ENCODE measurements at regions not wholly inside any gene's neighbourhood (a gene's known extent, or its start where the extent isn't known, plus 50 kb on each side); places are given as distances from the start of the nearest gene placed in this dataset.
A peak's percentile ranks its signal among the peaks of the same experiment; 100 is the strongest.
"Not testable (repeated sequence)": the region's sequence is repeated elsewhere in the genome, so short reads cannot be mapped to it uniquely, and the experiment has no call there.

DNA sequence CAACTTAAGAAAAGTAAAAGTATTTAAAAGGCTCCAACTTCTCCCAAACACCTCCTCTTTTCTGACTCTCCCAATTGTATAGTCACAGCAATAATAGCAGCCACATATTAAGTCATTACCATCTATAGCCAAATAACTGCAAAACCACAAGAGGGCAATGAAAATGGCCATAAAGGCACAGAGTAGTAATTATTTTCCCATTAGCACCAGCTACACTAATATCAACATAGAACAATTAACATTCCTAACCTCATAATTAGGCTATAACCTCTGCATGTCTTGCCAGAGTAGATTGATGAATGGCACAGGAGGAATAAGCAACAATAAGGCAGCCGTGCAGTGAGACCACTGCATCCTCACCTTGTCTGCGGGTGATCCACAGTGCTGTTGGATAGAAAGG, 226.4 kb upstream of the SERP2 start:
- DNase-seq (ENCODE audit: insufficient read length, low spot score) (no peak), FAIRE-seq (no peak)

DNA sequence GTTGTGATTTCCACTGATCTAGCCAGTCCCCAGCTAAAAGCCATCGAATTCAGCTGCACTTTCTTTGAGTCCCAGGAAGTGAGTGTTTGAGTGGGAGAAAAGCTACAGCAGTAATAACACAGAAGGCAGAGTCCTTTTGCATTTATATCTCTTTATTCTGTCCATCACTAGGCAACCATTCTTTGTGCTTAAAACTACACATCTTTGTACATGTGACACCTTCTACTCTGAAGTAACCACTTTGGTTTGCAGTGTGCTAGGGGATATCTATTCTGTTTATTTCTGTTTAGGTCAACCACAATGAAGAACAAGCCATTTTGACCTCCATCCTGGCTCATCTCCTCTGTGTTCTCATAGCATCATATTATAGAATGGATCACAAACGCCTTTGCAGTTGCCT, 226.0 kb upstream of the SERP2 start:
- no peak for DNase-seq (ENCODE audit: insufficient read length, low spot score)
- no peak for FAIRE-seq

DNA sequence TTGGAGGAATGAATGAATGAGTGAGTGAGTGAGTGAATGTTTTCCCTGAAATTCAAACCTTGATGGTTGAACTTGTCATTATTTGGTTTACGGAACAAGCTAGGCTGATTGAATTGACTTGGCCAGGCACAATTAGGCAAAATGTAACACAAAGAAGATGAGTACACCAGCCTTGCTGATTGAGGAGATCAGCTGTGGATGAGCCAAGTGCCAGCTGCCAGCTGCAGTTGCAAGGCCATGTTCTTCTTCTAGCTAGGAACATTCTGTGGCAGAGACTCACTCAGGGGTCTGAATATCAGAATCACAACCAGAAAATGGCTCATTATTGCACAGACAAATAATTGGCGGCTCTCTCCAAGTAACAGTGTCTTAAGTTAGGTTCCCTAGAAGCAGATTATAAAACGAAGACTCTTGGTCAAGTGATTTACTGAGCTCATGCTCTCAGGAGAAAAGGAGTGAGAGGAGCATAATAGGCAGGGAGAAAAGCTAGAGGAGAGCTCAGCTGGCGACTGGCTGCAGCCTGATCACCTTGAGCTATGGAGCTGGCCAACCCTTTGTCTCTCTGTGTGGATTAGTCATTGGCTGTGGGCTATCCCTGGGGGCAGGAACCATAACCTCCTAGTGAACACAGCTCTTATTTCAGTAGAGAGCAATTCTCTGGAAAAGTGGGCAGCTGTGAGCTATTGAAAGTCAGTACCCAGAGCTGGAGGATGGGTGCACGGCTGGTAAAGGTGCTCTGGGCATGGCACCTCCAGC, 225.3 kb upstream of the SERP2 start:
- DNase-seq (ENCODE audit: insufficient read length, low spot score) = no peak
- no peak for FAIRE-seq

DNA sequence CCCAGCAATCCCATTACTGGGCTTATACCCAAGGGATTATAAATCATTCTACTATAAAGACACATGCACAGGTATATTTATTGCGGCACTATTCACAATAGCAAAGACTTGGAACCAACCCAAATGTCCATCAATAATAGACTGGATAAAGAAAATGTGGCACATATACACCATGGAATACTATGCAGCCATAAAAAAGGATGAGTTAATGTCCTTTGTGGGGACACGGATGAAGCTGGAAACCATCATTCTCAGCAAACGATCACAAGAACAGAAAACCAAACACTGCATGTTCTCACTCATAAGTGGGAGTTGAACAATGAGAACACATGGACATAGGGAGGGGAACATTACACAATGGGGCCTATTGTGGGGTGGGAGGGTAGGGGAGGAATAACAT, 224.4 kb upstream of the SERP2 start:
- DNase-seq (ENCODE audit: insufficient read length, low spot score); FAIRE-seq: not testable (repeated sequence)

DNA sequence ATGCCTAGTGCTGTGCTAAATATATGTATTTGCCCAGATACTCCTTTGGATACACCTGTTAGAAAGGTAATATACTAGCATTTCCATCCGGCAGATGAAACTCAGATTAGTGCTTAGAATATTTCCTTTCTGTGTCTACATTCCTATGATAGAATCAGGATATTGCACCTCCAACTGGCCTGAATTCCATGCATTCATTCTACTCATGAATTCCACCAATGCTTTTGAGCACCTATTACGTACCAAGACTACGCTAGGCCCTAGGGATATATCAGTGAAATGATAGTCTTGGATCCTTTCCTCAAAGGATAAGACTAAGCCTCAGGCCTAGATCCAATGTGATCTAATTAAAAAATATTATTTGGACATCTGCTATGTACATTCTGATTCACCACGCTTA, 223.8 kb upstream of the SERP2 start:
- DNase-seq (ENCODE audit: insufficient read length, low spot score) (no peak), FAIRE-seq (no peak)

DNA sequence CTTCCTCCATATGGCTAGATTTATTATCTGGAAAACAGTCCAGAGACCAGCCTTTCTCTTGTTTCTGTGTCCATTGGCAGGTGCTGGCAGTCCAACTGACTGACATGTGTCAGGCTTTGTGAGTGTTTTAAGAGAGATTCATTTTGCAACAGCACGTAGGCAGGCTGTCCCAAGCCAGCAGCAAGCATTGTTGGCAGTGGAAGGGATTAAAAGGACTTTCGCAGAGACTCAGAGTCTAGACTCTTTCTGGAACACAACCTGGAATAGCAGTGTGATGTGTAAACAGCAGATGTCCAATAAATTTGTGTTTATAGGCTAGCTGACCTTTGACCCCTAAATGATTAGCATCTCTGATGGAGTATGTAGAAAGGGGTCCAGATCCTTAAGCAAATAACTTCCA, 222.2 kb upstream of the SERP2 start:
- DNase-seq (ENCODE audit: insufficient read length, low spot score) (no peak), FAIRE-seq (no peak)

DNA sequence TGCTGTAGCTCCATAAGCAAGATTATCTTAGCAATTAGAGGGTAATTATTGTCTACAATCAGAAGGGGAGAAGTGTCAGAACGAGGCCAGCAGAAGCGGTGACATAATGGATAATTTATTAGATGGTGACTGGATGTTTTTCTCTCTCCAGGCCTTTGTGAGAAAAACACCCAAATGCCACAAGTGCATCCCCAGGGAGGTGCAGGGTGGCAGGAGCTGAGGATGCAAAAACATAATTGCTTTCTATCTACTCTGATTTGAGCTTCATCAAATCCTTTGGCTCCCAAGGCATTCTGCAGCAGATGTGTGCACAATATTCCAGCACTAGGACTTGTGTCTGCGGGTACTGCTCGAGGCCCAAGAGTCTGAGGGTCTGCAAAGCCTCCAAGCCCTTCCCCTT, 220.1 kb upstream of the SERP2 start:
- DNase-seq (ENCODE audit: insufficient read length, low spot score) (no peak), FAIRE-seq (no peak)

DNA sequence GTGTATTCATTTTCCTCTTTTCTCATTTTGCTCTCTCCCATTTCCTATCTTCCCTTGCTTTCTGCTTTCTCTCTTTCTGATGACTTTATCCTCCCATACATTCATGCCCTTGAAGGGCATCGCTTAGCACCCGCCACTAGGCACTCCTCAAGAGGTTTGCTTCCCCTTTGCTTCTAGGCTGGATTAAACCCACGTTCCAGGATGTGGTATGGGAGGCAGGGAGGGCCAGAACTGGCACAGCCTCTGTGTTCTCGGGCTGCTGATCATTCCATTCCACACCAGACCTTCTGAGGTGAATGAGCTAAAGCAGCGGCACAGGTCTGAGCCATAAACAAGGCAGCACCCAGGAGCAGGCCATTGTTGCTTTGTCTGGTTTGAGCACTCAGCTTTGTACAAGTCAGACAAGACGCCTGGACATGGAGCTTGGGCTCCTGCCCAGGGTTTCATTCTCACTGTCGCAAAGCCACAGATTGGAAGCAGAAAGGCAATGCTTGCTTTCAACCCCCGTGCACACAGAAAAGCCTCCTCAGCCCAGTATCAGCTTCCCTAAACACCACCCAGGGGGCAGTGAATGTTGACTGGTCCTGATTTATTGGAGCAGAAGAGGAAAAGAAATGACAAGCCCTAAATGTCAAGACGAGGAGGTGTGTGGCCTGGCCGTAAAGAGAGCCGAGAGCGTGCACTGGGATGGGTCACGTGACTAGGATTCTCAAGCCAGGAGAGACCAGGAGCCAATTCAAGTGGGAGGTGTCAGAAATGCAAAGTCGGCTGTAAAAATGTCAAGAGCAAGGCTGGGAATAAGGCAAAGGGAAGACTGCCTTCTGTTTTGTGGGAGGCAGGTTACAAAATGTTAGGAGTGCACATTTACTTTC, 218.0 kb upstream of the SERP2 start:
- no peak for DNase-seq (ENCODE audit: insufficient read length, low spot score)
- no peak for FAIRE-seq

DNA sequence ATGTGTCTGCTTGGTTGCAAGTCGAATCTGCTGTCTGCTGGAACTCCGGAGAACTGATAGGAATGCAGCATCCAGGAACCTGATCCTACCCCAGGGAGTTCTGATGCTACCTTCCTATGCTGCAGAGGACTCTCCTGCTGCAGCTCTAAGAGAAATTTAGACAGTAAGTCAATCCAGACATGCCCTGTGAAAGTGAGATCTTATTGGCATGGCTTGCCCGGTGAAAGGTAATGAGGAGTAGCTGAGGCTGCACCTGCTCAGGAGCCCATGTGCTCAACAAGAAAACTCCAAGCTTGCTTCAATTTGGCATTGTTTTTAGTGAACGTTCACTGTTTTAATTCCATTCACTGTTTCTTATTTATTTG, 217.3 kb upstream of the SERP2 start:
- FAIRE-seq (no peak), DNase-seq (ENCODE audit: insufficient read length, low spot score) (no peak)

DNA sequence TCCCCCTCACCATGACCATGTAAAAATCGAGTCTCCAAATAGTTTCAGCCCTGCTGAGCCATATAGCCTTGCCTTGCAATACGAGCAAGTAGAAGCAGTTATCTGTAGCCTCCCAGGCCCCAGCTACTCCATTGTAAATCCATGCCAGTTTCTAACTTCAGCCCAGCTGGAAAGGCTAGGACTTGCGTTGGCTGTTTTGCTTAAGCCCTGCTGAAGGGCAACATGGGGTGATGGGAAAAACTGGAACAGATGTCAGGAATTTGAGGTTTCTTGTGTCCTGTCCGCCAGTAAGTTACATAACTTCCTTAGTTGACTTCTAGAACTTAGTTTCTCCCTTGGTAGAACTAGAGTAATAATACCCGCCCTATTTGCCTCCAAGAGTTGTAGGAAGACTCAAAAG, 216.0 kb upstream of the SERP2 start:
- DNase-seq (ENCODE audit: insufficient read length, low spot score) (no peak), FAIRE-seq (no peak)

DNA sequence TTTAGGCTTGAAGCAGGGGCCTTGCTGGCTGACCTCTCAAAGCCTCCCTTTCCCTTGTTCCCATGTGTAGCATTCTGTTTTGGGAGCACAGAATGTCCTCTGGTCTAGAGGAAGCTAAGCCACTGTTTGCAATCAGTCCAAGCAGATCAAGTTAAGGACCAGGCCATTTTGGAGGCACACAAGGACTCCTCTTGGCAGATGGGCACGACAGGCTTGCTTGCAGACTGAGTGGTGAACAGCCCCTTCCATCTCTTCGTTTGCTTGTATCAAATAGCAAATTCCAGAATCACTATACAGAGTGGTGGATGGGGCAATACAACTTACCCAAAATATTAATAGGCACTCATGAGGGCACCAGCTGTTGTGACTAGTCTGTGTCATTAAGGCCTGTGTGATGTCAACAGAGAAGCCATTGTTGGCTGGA, 215.5 kb upstream of the SERP2 start:
- no peak for FAIRE-seq

DNA sequence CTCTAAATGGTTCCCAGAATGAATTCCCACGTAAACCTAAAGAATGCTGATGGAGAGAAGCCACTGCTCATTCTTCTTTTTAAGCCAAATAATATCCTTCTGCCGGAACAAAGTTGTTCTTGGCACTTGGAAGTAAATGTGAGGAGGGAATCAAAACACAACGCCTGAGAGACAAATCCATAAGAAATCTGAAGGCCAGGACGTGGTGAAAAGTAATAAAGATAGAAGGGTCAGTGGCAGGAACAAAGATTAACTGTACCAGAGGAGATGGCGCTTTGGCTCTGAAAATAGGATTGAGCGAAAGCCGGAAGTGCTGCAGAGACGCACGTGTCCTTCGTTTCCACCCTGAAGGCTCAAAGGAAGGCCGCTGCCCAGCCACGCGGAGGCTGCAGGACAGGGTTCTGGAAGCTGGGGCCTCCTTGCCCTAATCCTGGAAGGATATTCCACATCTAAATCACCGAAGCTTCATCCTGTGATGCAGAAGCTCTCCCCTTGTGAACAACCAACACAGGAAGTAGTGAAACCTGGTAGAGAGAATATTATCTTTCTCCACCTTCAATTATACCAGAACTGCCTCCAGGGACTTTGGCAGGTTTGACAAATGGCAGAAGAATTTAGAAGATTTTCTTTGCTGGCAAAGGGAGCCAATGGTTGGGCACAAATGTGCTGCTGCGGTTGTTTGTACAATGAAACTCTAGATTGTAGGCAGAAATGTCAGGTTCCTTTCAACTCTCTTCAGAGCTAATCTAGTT, 214.6 kb upstream of the SERP2 start:
- FAIRE-seq = no peak
- no peak for DNase-seq (ENCODE audit: insufficient read length, low spot score)

More for the DNA sequence above, 215.5 kb upstream of the SERP2 start:
- DNase-seq (ENCODE audit: insufficient read length, low spot score) = no peak

DNA sequence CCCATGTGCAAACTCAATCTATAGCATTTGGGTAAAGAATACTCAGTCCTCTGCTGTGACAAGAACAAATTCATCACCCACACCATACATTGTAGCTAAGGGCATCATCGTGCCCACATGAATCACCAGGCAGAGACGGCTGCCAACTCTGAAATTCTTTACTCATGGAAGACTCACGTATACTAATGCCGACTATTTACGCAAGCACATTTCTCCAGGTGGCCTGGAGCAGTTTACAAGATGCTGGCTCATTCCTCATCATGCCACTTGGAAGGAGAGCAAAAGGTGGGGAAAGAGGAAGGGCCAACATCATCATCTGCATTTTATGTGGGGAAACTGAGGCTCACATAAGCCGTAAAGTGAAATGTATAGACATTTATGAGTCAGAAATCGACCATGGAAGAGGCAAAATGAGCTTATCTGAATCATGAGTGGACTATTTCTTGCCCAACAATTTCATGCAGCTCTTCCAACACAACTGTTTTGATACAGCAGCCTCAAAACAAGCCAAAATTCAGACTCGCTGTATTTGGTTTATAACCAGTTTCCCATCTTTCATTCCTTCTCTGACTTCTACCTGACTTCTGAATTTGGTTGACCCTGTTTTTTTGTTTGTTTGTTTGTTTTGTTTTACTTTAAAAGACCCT, 213.9 kb upstream of the SERP2 start:
- no peak for FAIRE-seq

DNA sequence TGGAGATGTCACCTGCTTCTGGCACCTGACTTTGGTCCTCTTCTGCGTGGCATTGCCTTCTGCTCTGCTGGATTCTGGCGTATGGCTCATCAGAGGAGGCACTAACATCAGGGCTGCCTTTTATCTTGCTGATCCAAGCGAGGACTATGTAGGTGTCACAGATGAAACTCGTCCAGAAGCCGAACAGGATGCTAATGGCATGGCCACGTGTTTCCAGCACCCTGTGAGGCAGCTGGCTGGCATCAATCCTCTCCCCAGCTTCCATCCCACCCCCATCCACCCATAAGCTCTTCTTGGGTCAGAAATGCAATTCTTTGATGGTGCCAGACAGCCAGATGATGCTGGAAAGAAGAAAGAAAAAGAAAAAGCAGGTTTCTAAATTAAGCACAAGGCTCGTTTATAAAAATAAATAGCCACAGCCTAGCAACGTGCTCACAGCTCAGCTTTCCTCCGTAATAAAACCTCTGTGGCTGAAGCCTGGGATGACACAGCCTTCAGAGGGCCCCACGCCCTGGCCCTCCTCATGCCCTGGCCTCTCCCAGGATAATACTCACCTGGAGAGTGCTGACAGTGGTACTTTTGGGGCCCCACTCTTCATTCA, 212.9 kb upstream of the SERP2 start:
- FAIRE-seq (no peak), DNase-seq (ENCODE audit: insufficient read length, low spot score) (no peak)

More for the DNA sequence above, 213.9 kb upstream of the SERP2 start:
- DNase-seq (ENCODE audit: insufficient read length, low spot score) = peak; percentile 9

DNA sequence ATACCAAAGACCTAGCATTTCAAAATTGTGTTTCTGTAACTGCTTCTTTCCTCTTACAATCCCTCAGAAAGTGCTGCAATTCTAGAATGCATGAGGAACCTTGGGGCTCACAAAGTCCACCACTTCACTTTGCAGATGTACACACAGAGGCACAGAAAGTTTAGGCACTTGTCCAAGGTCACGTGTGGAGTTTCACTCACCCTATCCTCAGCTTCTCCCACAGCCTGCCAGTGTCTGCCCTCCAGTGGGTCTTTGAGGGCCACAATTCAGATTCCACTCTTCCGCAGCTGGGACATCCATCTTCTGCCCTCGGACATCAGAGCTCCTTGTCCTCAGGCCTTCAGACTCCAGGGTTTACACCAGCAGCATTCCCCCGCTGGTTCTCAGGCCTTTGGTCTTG, 210.5 kb upstream of the SERP2 start:
- DNase-seq (ENCODE audit: insufficient read length, low spot score) (no peak), FAIRE-seq (no peak)

DNA sequence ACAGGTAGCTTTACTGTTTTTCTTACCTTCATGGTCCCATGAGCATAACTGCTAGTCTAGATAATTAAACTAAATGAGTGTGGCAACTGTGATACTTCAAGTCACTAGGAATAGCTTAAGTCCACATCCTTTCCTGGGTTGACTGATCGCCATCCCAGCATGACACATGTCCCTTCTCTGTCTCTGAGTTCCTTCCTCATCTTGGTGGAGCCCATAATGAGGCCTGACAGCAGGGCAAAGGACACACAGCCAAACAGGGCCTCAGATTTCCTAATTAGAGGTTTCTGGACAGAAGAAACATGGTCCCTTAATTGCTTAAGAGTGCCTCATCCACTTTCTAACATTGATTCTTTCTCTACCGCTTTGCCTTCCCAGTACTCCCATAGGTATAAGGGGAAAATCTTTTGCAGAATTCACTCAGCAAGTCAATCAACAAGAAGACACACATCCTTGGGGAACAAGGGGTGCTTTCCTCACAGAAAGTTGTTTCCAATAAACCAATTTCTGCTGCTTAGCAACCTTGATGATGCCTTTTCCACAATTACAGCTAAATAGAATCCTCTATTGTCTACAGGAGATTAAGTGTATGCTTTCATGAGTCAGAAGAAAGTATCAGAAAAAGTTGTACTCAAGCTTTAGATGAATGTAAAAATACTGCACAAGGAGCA, 208.3 kb upstream of the SERP2 start:
- DNase-seq (ENCODE audit: insufficient read length, low spot score) (no peak), FAIRE-seq (no peak)

DNA sequence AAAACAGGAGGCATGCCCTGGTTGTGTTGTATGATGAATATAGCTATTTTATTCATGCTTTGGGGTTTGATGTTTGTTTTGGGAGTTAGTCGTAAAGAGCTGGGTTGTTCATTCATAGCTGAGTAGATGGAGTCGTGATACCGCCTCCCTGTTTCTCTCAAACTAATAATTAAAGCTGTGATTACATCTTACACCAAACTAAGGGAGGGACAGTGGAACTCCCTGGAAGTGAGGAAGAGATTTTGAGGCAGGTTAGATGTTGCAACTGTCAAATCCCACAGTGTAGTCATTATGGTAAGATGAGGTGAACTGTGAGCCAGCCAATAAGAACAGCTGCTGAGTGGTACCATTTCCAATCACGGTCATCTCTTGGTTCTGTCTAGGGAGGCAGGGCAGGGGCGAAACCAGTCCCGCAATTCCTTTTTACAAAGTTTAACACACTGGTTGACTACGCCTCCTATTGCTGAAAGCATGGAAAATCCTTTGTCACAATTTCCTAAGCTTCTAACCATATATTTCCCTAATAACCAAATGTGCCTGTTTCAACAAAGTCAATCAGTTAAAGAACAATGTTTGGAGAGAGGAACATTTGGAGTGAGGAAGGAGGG, 207.6 kb upstream of the SERP2 start:
- FAIRE-seq = no peak
- no peak for DNase-seq (ENCODE audit: insufficient read length, low spot score)

DNA sequence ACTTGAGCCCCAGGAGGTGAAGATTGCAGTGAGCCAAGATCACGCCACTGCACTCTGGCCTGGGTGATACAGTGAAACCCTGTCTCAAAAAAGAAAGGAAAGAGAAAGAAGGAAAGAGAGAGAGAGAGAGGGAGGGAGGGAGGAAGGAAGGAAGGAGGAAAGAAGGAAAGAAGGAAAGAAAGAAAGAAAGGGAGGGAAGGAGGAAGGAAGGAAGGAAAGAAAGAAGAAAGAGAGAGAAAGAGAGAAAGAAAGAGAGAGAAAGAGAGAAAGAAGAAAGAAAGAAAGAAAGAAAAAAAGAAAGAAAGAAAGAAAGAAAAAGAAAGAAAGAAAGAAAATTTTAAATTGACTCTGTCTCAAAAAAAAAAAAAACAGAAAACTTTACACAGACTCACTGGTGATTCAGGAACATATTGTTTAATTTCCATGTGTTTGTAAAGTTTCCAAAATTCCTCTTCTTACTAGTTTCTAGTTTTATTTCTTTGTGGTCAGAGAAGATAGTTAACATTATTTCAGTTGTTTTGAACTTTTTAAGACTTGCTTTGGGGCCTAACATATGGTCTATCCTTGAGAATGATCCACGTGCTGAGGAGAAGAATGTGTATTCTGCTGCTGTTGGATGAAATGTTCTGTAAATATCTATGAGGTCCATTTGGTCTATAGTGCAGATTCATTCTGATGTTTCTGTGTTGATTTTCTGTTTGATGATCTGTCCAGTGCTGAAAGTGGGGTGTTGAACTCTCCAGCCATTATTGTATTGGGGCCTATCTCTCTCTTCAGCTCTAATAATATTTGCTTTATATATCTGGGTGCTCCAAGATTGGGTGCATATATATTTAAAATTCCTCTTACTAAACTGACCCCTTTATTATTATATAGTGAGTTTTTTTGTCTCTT, 204.4 kb upstream of the SERP2 start:
- DNase-seq (ENCODE audit: insufficient read length, low spot score) (no peak), FAIRE-seq (no peak)

DNA sequence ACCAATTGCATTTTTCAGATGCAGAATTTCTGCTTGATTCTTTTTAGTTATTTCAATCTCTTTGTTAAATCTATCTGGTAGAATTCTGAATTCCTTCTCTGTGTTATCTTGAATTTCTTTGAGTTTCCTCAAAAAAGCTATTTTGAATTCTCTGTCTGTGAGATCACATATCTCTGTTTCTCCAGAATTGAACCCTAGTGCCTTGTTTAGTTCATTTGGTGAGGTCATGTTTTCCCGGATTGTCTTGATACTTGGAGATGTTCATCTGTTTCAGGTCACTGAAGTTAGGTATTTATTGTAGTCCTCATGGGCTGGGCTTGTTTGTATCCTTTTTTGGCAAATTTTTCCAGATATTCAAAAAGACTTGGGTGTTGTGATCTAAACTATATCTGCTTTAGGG, 202.9 kb upstream of the SERP2 start:
- FAIRE-seq = no peak

More for the DNA sequence above, 202.9 kb upstream of the SERP2 start:
- no peak for DNase-seq (ENCODE audit: insufficient read length, low spot score)

Measured in HTR-8/SVneo (cell line).